H1 (cell line): ENCODE measurements at regions not wholly inside any gene's neighbourhood (a gene's known extent, or its start where the extent isn't known, plus 50 kb on each side); places are given as distances from the start of the nearest gene placed in this dataset.

Experiments
- CTCF ChIA-PET: fragments of 300-600 bp; sonication (Branson Sonifier 250); formaldehyde crosslinking; loops from one replicate; lab custom pipeline; 2021; ENCODE audit not compliant: partially characterized antibody; lab: Charles Lee
- POLR2A ChIA-PET: fragments of 300-600 bp; sonication (Branson Sonifier 250); formaldehyde crosslinking; loops from one replicate; lab custom pipeline; 2021; ENCODE audit warnings: inconsistent platforms; ENCODE audit not compliant: partially characterized antibody; lab: Charles Lee
- DNase-seq, 2 experiments: peaks; one replicate each; pipeline versions ENCODE4 v3.0.0 to v3.0.0-alpha.2; 2010 to 2022; ENCODE audit warnings: low spot score in 2 of 2, low read depth in 1 of 2, mixed read lengths in 1 of 2
- FAIRE-seq: peaks from 2 replicates; lab custom pipeline; 2011; peaks lifted over from hg19 to GRCh38; lab: Jason Lieb, UNC
- H2AFZ ChIP-seq: 2 replicates; pipeline ENCODE4 v1.8.1; 2012; ENCODE audit warnings: low read length, inconsistent platforms
- H2AK5ac ChIP-seq: 2 replicates; pipeline ENCODE4 v1.6.1; 2013; ENCODE audit warnings: low read depth, low read length
- H2BK120ac ChIP-seq: replicated peaks from 2 replicates; pipeline ENCODE3; 2013; ENCODE audit warnings: low read depth, low read length, inconsistent platforms
- H2BK12ac ChIP-seq: 2 replicates; pipeline ENCODE4 v1.6.1; 2013; ENCODE audit warnings: low read depth, low read length
- H2BK15ac ChIP-seq: 2 replicates; pipeline ENCODE4 v1.6.1; 2013; ENCODE audit warnings: low read length
- H2BK20ac ChIP-seq: 2 replicates; pipeline ENCODE4 v1.6.1; 2013; ENCODE audit warnings: low read length
- H2BK5ac ChIP-seq: 2 replicates; pipeline ENCODE4 v1.6.1; 2013; ENCODE audit warnings: low read depth, low read length
- H3K14ac ChIP-seq: 2 replicates; pipeline ENCODE4 v1.6.1; 2013; ENCODE audit warnings: inconsistent platforms; ENCODE audit not compliant: insufficient read length
- H3K18ac ChIP-seq: 2 replicates; pipeline ENCODE4 v1.6.1; 2013; ENCODE audit warnings: low read length; ENCODE audit errors: extremely low read depth
- H3K23ac ChIP-seq: 2 replicates; pipeline ENCODE4 v1.6.1; 2013; ENCODE audit warnings: inconsistent platforms; ENCODE audit not compliant: insufficient read length
- H3K23me2 ChIP-seq: 2 replicates; pipeline ENCODE4 v1.6.1; 2013; ENCODE audit warnings: low read depth, low read length
- H3K27ac ChIP-seq: 2 replicates; pipeline ENCODE4 v1.6.1; 2011; ENCODE audit warnings: low read depth, low read length, inconsistent platforms
- H3K27me3 ChIP-seq, 4 experiments: replicated peaks in 1 of 4; 1 replicate in 1 of 4; 2 replicates in 3 of 4; pipeline versions ENCODE4 v1.6.1 to v1.8.1; 2011 to 2013; ENCODE audit warnings: low read length in 3 of 4, mild to moderate bottlenecking in 3 of 4, inconsistent platforms in 2 of 4, mixed read lengths in 2 of 4, moderate library complexity in 1 of 4; ENCODE audit not compliant: control insufficient read depth in 3 of 4, insufficient read depth in 3 of 4; ENCODE audit errors: extremely low read depth in 1 of 4
- H3K36me3 ChIP-seq, 4 experiments: 2 replicates each; pipeline versions ENCODE4 v1.6.1 to v1.8.1; 2011 to 2013; ENCODE audit warnings: mild to moderate bottlenecking in 4 of 4, low read length in 3 of 4, moderate library complexity in 2 of 4, control low read depth in 1 of 4, inconsistent platforms in 1 of 4; ENCODE audit not compliant: insufficient read depth in 4 of 4, control insufficient read depth in 2 of 4
- H3K4ac ChIP-seq: replicated peaks from 2 replicates; pipeline ENCODE3; 2013; ENCODE audit warnings: low read length, low read depth, mixed read lengths, inconsistent platforms; ENCODE audit not compliant: insufficient read length
- H3K4me1 ChIP-seq, 4 experiments: replicated peaks in 1 of 4; 1 replicate in 1 of 4; 2 replicates in 3 of 4; pipeline versions ENCODE4 v1.6.1 to v1.8.1; 2011 to 2013; ENCODE audit warnings: low read length in 3 of 4, inconsistent platforms in 2 of 4, mixed read lengths in 1 of 4; ENCODE audit not compliant: insufficient read depth in 4 of 4, control insufficient read depth in 3 of 4
- H3K4me2 ChIP-seq, 2 experiments: 2 replicates each; pipeline versions ENCODE4 v1.6.1 to v1.8.1; 2011 to 2013; ENCODE audit warnings: low read depth in 2 of 2, low read length in 2 of 2, control low read depth in 1 of 2, inconsistent platforms in 1 of 2, mild to moderate bottlenecking in 1 of 2; ENCODE audit not compliant: insufficient read depth in 1 of 2
- H3K4me3 ChIP-seq, 4 experiments: fragments of 200-600, 300-600 bp in 1 of 4; sonication (generic), shearing (Covaris generic), sonication (Bioruptor Twin) in 1 of 4; 2 replicates each; pipeline versions ENCODE4 v1.5.1 to v1.8.1; 2011 to 2016; ENCODE audit warnings: low read length in 4 of 4, low read depth in 3 of 4, control low read depth in 2 of 4, inconsistent platforms in 2 of 4, mild to moderate bottlenecking in 2 of 4, mixed read lengths in 1 of 4, moderate library complexity in 1 of 4; ENCODE audit not compliant: insufficient read depth in 2 of 4; ENCODE audit errors: extremely low read depth in 1 of 4
- H3K56ac ChIP-seq: replicated peaks from 2 replicates; pipeline ENCODE3; 2013; ENCODE audit warnings: low read depth, mild to moderate bottlenecking, mixed read lengths, low read length, inconsistent platforms; ENCODE audit not compliant: insufficient read length
- H3K79me1 ChIP-seq: 2 replicates; pipeline ENCODE4 v1.6.1; 2013; ENCODE audit warnings: low read depth, low read length, control low read depth
- H3K79me2 ChIP-seq, 2 experiments: 2 replicates each; pipeline versions ENCODE4 v1.6.1 to v1.8.1; 2012 to 2013; ENCODE audit warnings: low read length in 2 of 2, mild to moderate bottlenecking in 2 of 2, inconsistent platforms in 1 of 2; ENCODE audit not compliant: insufficient read depth in 2 of 2, control insufficient read depth in 1 of 2
- H3K9ac ChIP-seq, 4 experiments: replicated peaks in 1 of 4; 1 replicate in 1 of 4; 2 replicates in 3 of 4; pipeline versions ENCODE4 v1.6.1 to v1.8.1; 2011 to 2013; ENCODE audit warnings: low read depth in 3 of 4, low read length in 3 of 4, control low read depth in 2 of 4, mild to moderate bottlenecking in 2 of 4, moderate library complexity in 2 of 4, inconsistent platforms in 1 of 4; ENCODE audit errors: extremely low read depth in 1 of 4
- H3K9me3 ChIP-seq, 2 experiments: 2 replicates each; pipeline versions ENCODE4 v1.6.1 to v1.8.1; 2012 to 2013; ENCODE audit warnings: mild to moderate bottlenecking in 2 of 2, moderate library complexity in 2 of 2, control low read depth in 1 of 2, inconsistent platforms in 1 of 2, low read depth in 1 of 2, low read length in 1 of 2, mixed read lengths in 1 of 2; ENCODE audit not compliant: insufficient read depth in 2 of 2
- H4K20me1 ChIP-seq, 2 experiments: replicated peaks in 1 of 2; 2 replicates each; pipeline versions ENCODE3 to v1.8.1; 2011 to 2013; ENCODE audit warnings: inconsistent platforms in 2 of 2, low read length in 2 of 2, mild to moderate bottlenecking in 1 of 2; ENCODE audit not compliant: insufficient read depth in 2 of 2, control insufficient read depth in 1 of 2
- H4K5ac ChIP-seq: 2 replicates; pipeline ENCODE4 v1.6.1; 2013; ENCODE audit warnings: low read length, low read depth, mixed read lengths, inconsistent platforms; ENCODE audit not compliant: insufficient read length
- H4K8ac ChIP-seq: 2 replicates; pipeline ENCODE4 v1.8.0; 2013; ENCODE audit warnings: mild to moderate bottlenecking, moderate library complexity, low read length, inconsistent platforms; ENCODE audit not compliant: insufficient read depth; ENCODE audit errors: extremely low read depth
- H4K91ac ChIP-seq: replicated peaks from 2 replicates; pipeline ENCODE3; 2013; ENCODE audit warnings: low read length, mixed read lengths, inconsistent platforms; ENCODE audit not compliant: insufficient read length
- CBX8 ChIP-seq: fragments of 300-800, 300-1000 bp; sonication (generic); IDR thresholded peaks from 2 replicates; pipeline ENCODE4 v1.7.1; 2016; ENCODE audit warnings: low read depth, low read length, borderline replicate concordance
- CHD2 ChIP-seq: IDR thresholded peaks from 2 replicates; pipeline ENCODE4 v1.6.1; 2012; ENCODE audit warnings: low read length, improper control_type of control experiment
- EZH2 ChIP-seq: fragments of 200-600 bp; sonication (generic); IDR thresholded peaks from 2 replicates; pipeline ENCODE4 v1.7.1; 2012; ENCODE audit warnings: low read depth, mild to moderate bottlenecking, moderate library complexity, low read length, inconsistent platforms; ENCODE audit not compliant: severe bottlenecking
- GTF2F1 ChIP-seq: IDR thresholded peaks from 2 replicates; pipeline ENCODE4 v1.6.1; 2012; ENCODE audit warnings: low read depth, low read length, improper control_type of control experiment, borderline replicate concordance
- NANOG ChIP-seq: IDR thresholded peaks from 2 replicates; pipeline ENCODE4 v1.6.1; 2011; ENCODE audit warnings: low read length, low read depth, mild to moderate bottlenecking, inconsistent platforms; ENCODE audit not compliant: insufficient read depth, poor library complexity, severe bottlenecking
- POLR2A ChIP-seq, 2 experiments: IDR thresholded peaks; 1 replicate in 1 of 2; 2 replicates in 1 of 2; pipeline ENCODE4 v1.6.1; 2011; ENCODE audit warnings: low read depth in 2 of 2, low read length in 2 of 2, mild to moderate bottlenecking in 2 of 2; ENCODE audit errors: control extremely low read depth in 1 of 2
- POLR2AphosphoS5 ChIP-seq: IDR thresholded peaks from 2 replicates; pipeline ENCODE4 v1.6.1; 2011; ENCODE audit warnings: low read depth, low read length
- POU5F1 ChIP-seq: IDR thresholded peaks from 2 replicates; pipeline ENCODE4 v1.6.1; 2011; ENCODE audit warnings: low read depth, mild to moderate bottlenecking, low read length, moderate library complexity
- RFX5 ChIP-seq: IDR thresholded peaks from 2 replicates; pipeline ENCODE4 v1.6.1; 2011; ENCODE audit warnings: low read depth, low read length, improper control_type of control experiment, borderline replicate concordance
- TBP ChIP-seq: IDR thresholded peaks from 2 replicates; pipeline ENCODE4 v1.6.1; 2011; ENCODE audit warnings: low read depth, low read length, improper control_type of control experiment
- WGBS, 2 experiments: shearing (Covaris generic) in 1 of 2; methylation state at CpG; one replicate each; pipeline versions ENCODE4 v1.1.6 to v1.1.7; 2013 to 2015; ENCODE audit warnings: low lambda C conversion rate in 2 of 2, mixed read lengths in 2 of 2, inconsistent platforms in 1 of 2, low coverage in 1 of 2, missing lambda C conversion rate in 1 of 2; ENCODE audit not compliant: insufficient replicate concordance in 2 of 2, insufficient coverage in 1 of 2, insufficient read length in 1 of 2; ENCODE audit errors: extremely low coverage in 1 of 2, missing lambda C conversion rate in 1 of 2; 5-methylcytosine and 5-hydroxymethylcytosine counted together
- TF ChIP-seq, protein P1 (sequence below): IDR thresholded peaks from 2 replicates; pipeline ENCODE4 v1.6.1; 2012; ENCODE audit warnings: inconsistent platforms
- TF ChIP-seq, protein P2 (sequence below): IDR thresholded peaks from 2 replicates; pipeline ENCODE4 v1.6.1; 2011; ENCODE audit warnings: low read depth, mild to moderate bottlenecking, low read length; ENCODE audit not compliant: insufficient read depth
- TF ChIP-seq, protein P3 (sequence below): IDR thresholded peaks from 2 replicates; pipeline ENCODE4 v1.6.1; 2012; ENCODE audit warnings: low read length, inconsistent platforms

DNA sequence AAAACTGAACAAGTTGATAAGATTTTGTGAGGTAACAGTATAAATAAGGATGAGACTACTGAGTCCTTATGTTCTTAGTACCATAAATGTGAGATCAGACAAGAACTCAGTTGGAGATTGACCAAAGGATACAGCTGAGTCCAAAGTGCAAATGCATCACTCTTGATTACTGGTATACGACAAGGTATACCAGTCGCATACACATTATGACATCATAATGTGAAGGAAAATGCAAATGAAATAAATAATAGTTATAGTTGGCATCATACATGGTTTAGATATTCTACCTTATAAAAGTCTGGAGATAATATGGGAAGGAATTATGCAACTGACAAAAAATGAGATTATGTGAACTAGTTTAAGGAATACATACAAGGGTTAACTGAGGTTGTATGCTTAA lies 476.3 kb upstream of the STXBP6 start:
- Histone ChIP-seq H2BK20ac (no peak overlapping the region), H3K4me1 (no peaks in the 10 kb centered on the region), H4K20me1 (no peaks in the 10 kb centered on the region), H3K4me3 (no peak overlapping the region), H3K56ac (no peak overlapping the region), H2BK12ac (no peak overlapping the region), H2AK5ac (no peak overlapping the region), H3K27me3 (no peaks in the 10 kb centered on the region), H3K4me2 (no peak overlapping the region), H4K91ac (no peak overlapping the region), H3K79me1 (no peaks in the 10 kb centered on the region), H3K9me3 (no peaks in the 10 kb centered on the region), H2BK15ac (no peak overlapping the region), H3K23ac (no peak overlapping the region), H2AFZ (no peak overlapping the region), H3K23me2 (no peaks in the 10 kb centered on the region), H2BK120ac (no peak overlapping the region), H3K27ac (no peak overlapping the region), H2BK5ac (no peak overlapping the region), H3K4ac (no peak overlapping the region), H3K36me3 (no peaks in the 10 kb centered on the region), H3K18ac (no peak overlapping the region), H4K5ac (no peak overlapping the region), H3K14ac (no peak overlapping the region), H3K9ac (no peak overlapping the region), H3K79me2 (no peaks in the 10 kb centered on the region), H4K8ac (no peak overlapping the region)
- no peak for DNase-seq
- POLR2A ChIA-PET: no interaction called here
- no peak for TF ChIP-seq POU5F1
- TF ChIP-seq POLR2AphosphoS5: no peak
- TF ChIP-seq, protein P1, sequence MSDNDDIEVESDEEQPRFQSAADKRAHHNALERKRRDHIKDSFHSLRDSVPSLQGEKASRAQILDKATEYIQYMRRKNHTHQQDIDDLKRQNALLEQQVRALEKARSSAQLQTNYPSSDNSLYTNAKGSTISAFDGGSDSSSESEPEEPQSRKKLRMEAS: no peak
- TF ChIP-seq GTF2F1: no peak
- TF ChIP-seq NANOG: no peak
- TF ChIP-seq RFX5: no peak
- TF ChIP-seq TBP: no peak
- no peak for TF ChIP-seq CHD2
- no peak for TF ChIP-seq POLR2A (IDR thresholded peaks at IDR 0.05; ENCODE audit: control extremely low read depth in 1 of 2, low read depth in 2 of 2, low read length in 2 of 2)
- TF ChIP-seq, protein P2, sequence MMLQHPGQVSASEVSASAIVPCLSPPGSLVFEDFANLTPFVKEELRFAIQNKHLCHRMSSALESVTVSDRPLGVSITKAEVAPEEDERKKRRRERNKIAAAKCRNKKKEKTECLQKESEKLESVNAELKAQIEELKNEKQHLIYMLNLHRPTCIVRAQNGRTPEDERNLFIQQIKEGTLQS: no peak
- TF ChIP-seq EZH2: no peak
- no peak for TF ChIP-seq CBX8
- TF ChIP-seq, protein P3, sequence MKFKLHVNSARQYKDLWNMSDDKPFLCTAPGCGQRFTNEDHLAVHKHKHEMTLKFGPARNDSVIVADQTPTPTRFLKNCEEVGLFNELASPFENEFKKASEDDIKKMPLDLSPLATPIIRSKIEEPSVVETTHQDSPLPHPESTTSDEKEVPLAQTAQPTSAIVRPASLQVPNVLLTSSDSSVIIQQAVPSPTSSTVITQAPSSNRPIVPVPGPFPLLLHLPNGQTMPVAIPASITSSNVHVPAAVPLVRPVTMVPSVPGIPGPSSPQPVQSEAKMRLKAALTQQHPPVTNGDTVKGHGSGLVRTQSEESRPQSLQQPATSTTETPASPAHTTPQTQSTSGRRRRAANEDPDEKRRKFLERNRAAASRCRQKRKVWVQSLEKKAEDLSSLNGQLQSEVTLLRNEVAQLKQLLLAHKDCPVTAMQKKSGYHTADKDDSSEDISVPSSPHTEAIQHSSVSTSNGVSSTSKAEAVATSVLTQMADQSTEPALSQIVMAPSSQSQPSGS: no peak
- no peak for FAIRE-seq
- CTCF ChIA-PET: interaction anchor here (1.6 kb wide), 1 partner anchor 12 kb away, joined by 6 read pairs; no protein-coding TSS in a partner anchor
- 93% methylated on average over 2 of the region's 2 CpGs; no CpG with 5 or more reads in 1 of the 2 experiments for WGBS, 2 experiments
